GM18951 (cell line): ENCODE measurements at regions not wholly inside any gene's neighbourhood (a gene's known extent, or its start where the extent isn't known, plus 50 kb on each side); places are given as distances from the start of the nearest gene placed in this dataset.
"Not testable (repeated sequence)": the region's sequence is repeated elsewhere in the genome, so short reads cannot be mapped to it uniquely, and the experiment has no call there.

Experiments
- POLR2A ChIP-seq: IDR thresholded peaks from 4 replicates; pipeline ENCODE4 v1.6.1; 2011; ENCODE audit warnings: mild to moderate bottlenecking; ENCODE audit not compliant: insufficient read length, insufficient read depth; ENCODE audit errors: extremely low read depth
- in situ Hi-C: fragments of 300-500 bp; cut with MboI; formaldehyde crosslinking; loops from one replicate; pipeline ENCODE4 v1.12.0; 2022; ENCODE audit warnings: low sequenced_read_pairs, mixed read lengths, inconsistent platforms; ENCODE audit not compliant: unreplicated experiment

DNA sequence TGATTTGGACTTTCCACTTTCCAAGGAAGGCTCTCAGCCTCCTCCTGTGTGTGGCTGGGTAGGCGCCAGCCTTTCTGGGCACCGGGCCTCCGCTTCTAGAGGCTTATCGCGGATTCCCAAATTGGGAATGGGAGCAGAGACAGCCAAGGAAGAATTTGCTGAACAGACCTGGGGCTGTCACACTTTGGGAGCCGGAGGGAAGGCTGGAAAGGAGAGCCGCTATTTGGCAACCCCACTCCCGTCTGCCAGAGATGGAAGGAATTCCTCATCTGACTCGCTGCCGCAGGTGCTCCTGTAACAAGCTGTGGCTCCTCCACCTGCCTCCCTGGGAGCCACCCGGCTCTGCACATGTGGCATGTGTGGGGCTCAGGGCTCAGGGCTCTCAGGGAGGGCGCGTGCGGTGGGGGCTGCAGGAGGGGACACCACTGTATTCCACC lies 50.8 kb upstream of the ECHDC3 start:
- no peak for TF ChIP-seq POLR2A
- in situ Hi-C loops = no loop called here

- in situ Hi-C loops = no loop called here
- no peak for TF ChIP-seq POLR2A
These were observed 52.0 kb upstream of the ECHDC3 start for GRCh38 chr10:11689945-11690736.

DNA sequence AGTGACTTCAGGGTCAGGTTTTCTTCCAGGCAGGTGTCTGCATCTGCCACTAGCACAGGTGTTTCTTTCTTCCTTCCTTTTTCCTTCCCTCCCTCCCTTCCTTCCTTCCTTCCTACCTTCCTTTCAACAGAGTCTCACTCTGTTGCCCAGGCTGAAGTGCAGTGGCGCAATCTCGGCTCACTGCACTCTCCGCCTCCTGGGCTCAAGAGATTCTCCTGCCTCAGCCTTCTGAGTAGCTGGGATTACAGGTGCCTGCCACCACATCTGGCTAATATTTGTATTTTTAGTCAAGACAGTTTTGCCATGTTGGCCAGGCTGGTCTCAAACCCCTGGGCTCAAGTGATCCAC lies 53.8 kb upstream of the ECHDC3 start:
- in situ Hi-C loops = not testable (repeated sequence)

DNA sequence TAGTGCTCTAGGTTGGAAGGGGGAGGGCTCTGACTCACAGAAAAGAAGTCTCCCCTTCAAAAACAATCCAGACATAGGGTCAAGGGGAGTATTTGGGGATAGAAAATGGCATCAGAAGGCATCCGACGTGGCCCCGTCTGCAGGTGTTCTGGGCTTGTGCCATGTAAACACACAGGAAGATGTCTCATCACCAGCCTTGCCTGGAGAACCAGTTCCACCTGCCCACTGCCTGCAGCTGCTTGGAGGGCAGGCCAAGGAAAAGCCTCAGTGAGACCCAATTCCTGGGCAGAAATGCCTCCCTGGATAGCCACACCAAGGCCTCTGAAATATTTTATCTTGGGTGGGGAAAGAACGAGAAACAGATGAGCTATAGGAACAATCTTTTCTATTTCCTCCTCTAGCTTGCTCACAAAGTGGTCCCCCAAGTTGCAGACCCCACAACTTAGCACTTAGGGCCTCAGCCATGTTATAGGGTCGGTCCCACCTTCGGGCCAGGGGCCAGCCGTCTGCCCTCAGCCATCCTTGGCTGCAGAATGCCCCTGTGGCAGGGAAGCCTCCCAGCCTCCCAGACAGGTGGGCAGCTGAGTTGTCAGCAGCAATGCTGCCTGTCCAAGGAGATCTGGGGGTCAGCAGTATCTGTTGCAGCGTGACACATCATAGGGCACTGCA lies 54.3 kb upstream of the ECHDC3 start:
- in situ Hi-C loops = no loop called here
- no peak for TF ChIP-seq POLR2A

DNA sequence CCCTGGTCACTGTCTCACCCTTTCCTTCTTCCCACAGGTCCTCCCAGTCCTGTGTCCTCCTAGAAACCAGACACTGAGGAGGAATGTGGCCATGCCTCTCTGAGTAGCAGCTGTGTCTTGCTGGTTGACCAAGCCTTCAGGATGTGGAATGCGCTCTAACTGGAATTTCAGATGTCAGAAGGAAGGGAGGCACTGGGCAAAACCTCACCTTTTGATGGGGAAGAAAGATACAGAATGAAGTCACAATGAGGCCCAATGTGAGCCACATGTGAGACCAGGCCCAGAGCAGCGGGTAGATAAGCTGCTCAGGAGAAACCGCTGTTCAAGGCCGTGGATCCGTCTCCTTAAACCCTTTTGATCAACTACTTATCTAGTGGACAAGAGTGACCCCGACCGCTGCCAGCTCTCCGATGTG lies 54.8 kb upstream of the ECHDC3 start:
- in situ Hi-C loops = no loop called here

DNA sequence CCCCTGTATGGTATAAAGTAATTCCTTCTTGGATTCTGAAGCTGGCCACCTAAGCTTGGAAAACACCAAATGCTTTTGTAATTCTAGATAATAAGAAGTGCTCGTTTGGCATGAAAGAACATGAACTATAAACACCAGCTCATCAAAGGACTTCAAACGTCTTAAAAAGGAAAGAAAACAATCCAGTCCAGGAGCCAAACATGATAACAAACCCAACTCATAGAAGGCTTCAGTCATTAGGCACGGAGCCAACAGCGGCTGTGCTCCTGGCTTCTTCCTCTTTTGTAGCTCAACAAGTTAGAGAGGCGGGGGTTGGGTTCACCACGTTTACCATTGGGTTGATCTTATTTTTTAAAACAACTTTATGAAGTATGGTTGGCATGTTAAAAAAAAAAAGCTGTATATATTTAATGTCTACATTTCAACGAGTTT lies 56.4 kb upstream of the ECHDC3 start:
- no peak for TF ChIP-seq POLR2A
- in situ Hi-C loops = no loop called here

More for the DNA sequence above, 54.8 kb upstream of the ECHDC3 start:
- TF ChIP-seq POLR2A = no peak

DNA sequence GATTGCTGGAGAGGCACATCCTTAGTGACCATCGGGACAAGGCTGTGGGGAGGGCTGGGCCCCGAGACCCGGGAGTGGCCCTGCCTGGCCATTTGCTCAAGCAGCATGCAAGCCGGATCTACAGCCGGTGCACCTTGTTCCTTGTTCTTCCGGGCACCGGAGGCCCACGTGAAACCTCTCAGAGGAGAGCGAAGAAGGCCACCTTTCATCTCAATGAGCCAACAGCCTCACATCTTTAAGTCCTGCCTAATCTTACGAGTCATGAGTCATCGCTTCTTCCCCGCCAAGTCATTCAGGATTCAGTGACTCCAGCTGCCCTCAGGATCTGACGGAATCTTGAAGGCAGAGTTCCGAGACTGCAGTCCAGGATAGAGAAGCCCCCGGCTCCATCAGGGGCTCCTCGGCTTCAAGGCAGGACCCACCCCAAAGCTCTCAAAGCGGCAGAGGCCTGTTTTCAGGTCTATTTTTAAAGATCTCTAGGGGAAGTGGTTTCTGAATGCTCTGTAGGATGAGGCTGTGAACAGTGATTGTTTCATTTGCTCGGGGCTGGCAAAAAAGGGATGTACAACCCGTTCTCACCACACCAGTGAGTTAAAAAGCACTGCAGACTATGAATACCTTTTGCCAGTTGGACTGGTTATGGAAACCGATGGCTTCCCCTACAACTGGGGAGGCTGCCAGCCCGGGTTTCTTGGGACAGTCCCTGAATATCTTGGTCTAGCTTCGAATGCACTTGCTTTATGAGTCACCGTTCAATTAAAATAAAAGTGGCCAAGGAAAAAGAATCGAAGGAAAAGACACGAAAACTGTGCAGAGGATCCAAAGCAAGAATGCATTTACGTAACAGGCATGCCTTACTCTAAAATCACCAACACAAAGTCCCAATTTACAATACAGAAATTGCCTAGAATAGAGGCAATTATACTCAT lies 57.2 kb upstream of the ECHDC3 start:
- TF ChIP-seq POLR2A = peak; percentile 61
- in situ Hi-C loops = no loop called here

- in situ Hi-C loops = not testable (repeated sequence)
These were observed 57.9 kb upstream of the ECHDC3 start for GRCh38 chr10:11684341-11684716.

- peak; percentile 14 for TF ChIP-seq POLR2A
- in situ Hi-C loops = no loop called here
These were observed 58.5 kb upstream of the ECHDC3 start for GRCh38 chr10:11683529-11684320.

GRCh38 chr10:11682851-11683250 lies 59.3 kb upstream of the ECHDC3 start:
- in situ Hi-C loops = no loop called here
- TF ChIP-seq POLR2A = no peak

- in situ Hi-C loops = no loop called here
- no peak for TF ChIP-seq POLR2A
These were observed 59.9 kb upstream of the ECHDC3 start for GRCh38 chr10:11682267-11682683.

GRCh38 chr10:11680496-11680895 lies 61.7 kb upstream of the ECHDC3 start:
- no peak for TF ChIP-seq POLR2A
- in situ Hi-C loops = no loop called here

DNA sequence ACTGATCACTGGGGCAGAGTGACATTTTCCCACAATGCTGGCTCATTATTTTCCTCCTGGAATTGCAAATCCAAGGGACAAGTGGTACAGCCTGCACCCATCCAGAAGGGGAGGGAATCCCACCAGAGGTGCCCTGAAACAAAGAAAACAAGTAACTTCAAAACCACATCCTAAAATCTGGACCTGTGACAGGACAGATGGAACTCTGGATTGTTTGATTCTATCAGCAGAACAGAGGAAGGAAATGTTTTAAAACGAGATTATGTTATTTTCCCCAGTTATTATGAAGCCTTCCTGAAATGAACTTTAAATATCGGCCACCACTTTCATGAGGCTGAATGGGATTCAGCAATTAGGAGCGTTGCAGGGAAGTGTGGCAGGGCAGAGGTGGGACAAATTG lies 62.2 kb upstream of the ECHDC3 start:
- in situ Hi-C loops = no loop called here
- no peak for TF ChIP-seq POLR2A
